Mesenchymal stem cell (in vitro differentiated cells and primary cell): ENCODE measurements at regions not wholly inside any gene's neighbourhood (a gene's known extent, or its start where the extent isn't known, plus 50 kb on each side); places are given as distances from the start of the nearest gene placed in this dataset.

ENCODE experiments used
- DNase-seq: peaks from one replicate; pipeline ENCODE4 v3.0.0-alpha.2; 2013
- H2AFZ ChIP-seq: one replicate; pipeline ENCODE4 v1.6.1; 2013; ENCODE audit warnings: low read depth, mild to moderate bottlenecking, control low read depth, inconsistent platforms, low read length, moderate library complexity
- H2AK5ac ChIP-seq: 2 replicates; pipeline ENCODE4 v1.6.1; 2013; ENCODE audit warnings: low read length, moderate library complexity, mild to moderate bottlenecking, inconsistent platforms; ENCODE audit not compliant: severe bottlenecking
- H2BK120ac ChIP-seq: one replicate; pipeline ENCODE4 v1.6.1; 2013; ENCODE audit warnings: low read depth, mild to moderate bottlenecking, inconsistent platforms, low read length, moderate library complexity
- H2BK12ac ChIP-seq, 2 experiments: one replicate each; pipeline ENCODE4 v1.6.1; 2013; ENCODE audit warnings: inconsistent platforms in 2 of 2, low read length in 2 of 2, mild to moderate bottlenecking in 2 of 2, moderate library complexity in 2 of 2, control low read depth in 1 of 2
- H2BK15ac ChIP-seq: one replicate; pipeline ENCODE4 v1.6.1; 2013; ENCODE audit warnings: mild to moderate bottlenecking, low read depth, inconsistent platforms; ENCODE audit not compliant: poor library complexity, severe bottlenecking
- H2BK5ac ChIP-seq: 2 replicates; pipeline ENCODE4 v1.6.1; 2013; ENCODE audit warnings: low read depth, mild to moderate bottlenecking, low read length, control low read depth, inconsistent platforms; ENCODE audit not compliant: poor library complexity, severe bottlenecking
- H3K14ac ChIP-seq, 2 experiments: one replicate each; pipeline ENCODE4 v1.6.1; 2013; ENCODE audit warnings: inconsistent platforms in 2 of 2, low read length in 2 of 2, control low read depth in 1 of 2, mild to moderate bottlenecking in 1 of 2, moderate library complexity in 1 of 2
- H3K18ac ChIP-seq, 2 experiments: one replicate each; pipeline ENCODE4 v1.6.1; 2013; ENCODE audit warnings: inconsistent platforms in 2 of 2, low read length in 2 of 2, control low read depth in 1 of 2, low read depth in 1 of 2, mild to moderate bottlenecking in 1 of 2
- H3K23ac ChIP-seq, 2 experiments: one replicate each; pipeline ENCODE4 v1.6.1; 2013; ENCODE audit warnings: inconsistent platforms in 2 of 2, low read length in 2 of 2, mild to moderate bottlenecking in 2 of 2, moderate library complexity in 2 of 2, control low read depth in 1 of 2
- H3K27ac ChIP-seq: 2 replicates; pipeline ENCODE4 v1.5.1; 2013; ENCODE audit warnings: mild to moderate bottlenecking, moderate library complexity, low read length, control low read depth, inconsistent platforms; ENCODE audit not compliant: poor library complexity, severe bottlenecking
- H3K27me3 ChIP-seq, 2 experiments: 2 replicates each; pipeline versions ENCODE4 v1.6.1 to v1.7.0; 2013; ENCODE audit warnings: low read length in 2 of 2, mild to moderate bottlenecking in 2 of 2, moderate library complexity in 2 of 2, control low read depth in 1 of 2, inconsistent platforms in 1 of 2; ENCODE audit not compliant: control insufficient read depth in 1 of 2, insufficient read depth in 1 of 2
- H3K36me3 ChIP-seq, 2 experiments: 2 replicates each; pipeline versions ENCODE4 v1.6.1 to v1.7.0; 2013; ENCODE audit warnings: low read length in 2 of 2, control low read depth in 1 of 2, inconsistent platforms in 1 of 2, low read depth in 1 of 2, mild to moderate bottlenecking in 1 of 2; ENCODE audit not compliant: insufficient read depth in 2 of 2, control insufficient read depth in 1 of 2
- H3K4ac ChIP-seq, 2 experiments: one replicate each; pipeline ENCODE4 v1.6.1; 2013; ENCODE audit warnings: inconsistent platforms in 2 of 2, low read length in 2 of 2, mild to moderate bottlenecking in 2 of 2, moderate library complexity in 2 of 2, control low read depth in 1 of 2, low read depth in 1 of 2
- H3K4me1 ChIP-seq: 2 replicates; pipeline ENCODE4 v1.6.1; 2013; ENCODE audit warnings: low read depth, low read length, control low read depth; ENCODE audit not compliant: control insufficient read depth, insufficient read depth
- H3K4me2 ChIP-seq: 2 replicates; pipeline ENCODE4 v1.6.1; 2013; ENCODE audit warnings: low read length, mild to moderate bottlenecking, inconsistent platforms; ENCODE audit not compliant: poor library complexity, severe bottlenecking
- H3K4me3 ChIP-seq, 2 experiments: 2 replicates each; pipeline versions ENCODE4 v1.5.1 to v1.7.0; 2013; ENCODE audit warnings: low read length in 2 of 2, mild to moderate bottlenecking in 2 of 2, control low read depth in 1 of 2, low read depth in 1 of 2; ENCODE audit not compliant: insufficient read depth in 1 of 2
- H3K79me1 ChIP-seq: replicated peaks from 2 replicates; pipeline ENCODE4 v1.6.1; 2013; ENCODE audit warnings: mild to moderate bottlenecking, control low read depth, low read length, inconsistent platforms; ENCODE audit not compliant: poor library complexity, severe bottlenecking
- H3K9ac ChIP-seq: 2 replicates; pipeline ENCODE4 v1.7.0; 2013; ENCODE audit warnings: mild to moderate bottlenecking, low read length, moderate library complexity
- H3K9me3 ChIP-seq: 2 replicates; pipeline ENCODE4 v1.7.0; 2013; ENCODE audit warnings: mild to moderate bottlenecking, low read length; ENCODE audit not compliant: control insufficient read depth
- H4K8ac ChIP-seq: one replicate; pipeline ENCODE4 v1.6.1; 2013; ENCODE audit warnings: inconsistent platforms, mild to moderate bottlenecking, low read length, moderate library complexity
- H4K91ac ChIP-seq: one replicate; pipeline ENCODE4 v1.6.1; 2013; ENCODE audit warnings: mild to moderate bottlenecking, low read length, inconsistent platforms
- WGBS: methylation state at CpG from one replicate; pipeline ENCODE4 v1.1.7; 2013; ENCODE audit warnings: mixed read lengths; 5-methylcytosine and 5-hydroxymethylcytosine counted together

- H3K18ac ChIP-seq, result no peak overlapping the region
- H2BK12ac ChIP-seq, result no peak overlapping the region
These were observed 157.4 kb downstream of the DACT1 start for GRCh38 chr14:58794993-58795762.

GRCh38 chr14:58796242-58797009 lies 158.7 kb downstream of the DACT1 start:
- H3K14ac ChIP-seq, result no peak overlapping the region
- no peak overlapping the region for H4K91ac ChIP-seq
- H2BK5ac ChIP-seq, result no peak overlapping the region
- H2AK5ac ChIP-seq, result no peak overlapping the region
- no peak overlapping the region for H4K8ac ChIP-seq
- H3K4me2 ChIP-seq, result no peak overlapping the region
- H3K9ac ChIP-seq, result no peak overlapping the region
- H3K4me3 ChIP-seq, result no peak overlapping the region
- no peaks in the 10 kb centered on the region for H3K36me3 ChIP-seq
- peaks cover 0 to 16% of the 10 kb centered on the region in 2 experiments for H3K27me3 ChIP-seq
- no peaks in the 10 kb centered on the region for H3K9me3 ChIP-seq
- no peak for DNase-seq
- H3K79me1 ChIP-seq, result no peaks in the 10 kb centered on the region
- H3K4me1 ChIP-seq, result peaks cover 5% of the 10 kb centered on the region
- no peak overlapping the region for H3K4ac ChIP-seq
- no peak overlapping the region for H2AFZ ChIP-seq
- no peak overlapping the region for H3K27ac ChIP-seq
- H2BK120ac ChIP-seq, result no peak overlapping the region
- no peak overlapping the region for H3K18ac ChIP-seq
- no peak overlapping the region for H3K23ac ChIP-seq
- WGBS, result 54% methylated on average over 4 of the region's 5 CpGs
- H2BK15ac ChIP-seq, result no peak overlapping the region
- H2BK12ac ChIP-seq, result no peak overlapping the region

More at GRCh38 chr14:58794993-58795762, 157.4 kb downstream of the DACT1 start:
- H2BK15ac ChIP-seq, result no peak overlapping the region
- H3K23ac ChIP-seq, result no peak overlapping the region
- no peak overlapping the region for H2AK5ac ChIP-seq
- no peak overlapping the region for H3K4ac ChIP-seq
- H3K4me2 ChIP-seq, result no peak overlapping the region
- no peaks in the 10 kb centered on the region for H3K79me1 ChIP-seq
- 100% methylated on average over 2 of the region's 5 CpGs for WGBS
- H4K8ac ChIP-seq, result no peak overlapping the region
- H2BK120ac ChIP-seq, result no peak overlapping the region
- H2BK5ac ChIP-seq, result no peak overlapping the region
- H3K27ac ChIP-seq, result no peak overlapping the region
- no peak for DNase-seq
- H3K14ac ChIP-seq, result no peak overlapping the region
- no peaks in the 10 kb centered on the region for H3K9me3 ChIP-seq
- H3K4me3 ChIP-seq, result no peak overlapping the region
- H2AFZ ChIP-seq, result no peak overlapping the region
- peaks cover 5% of the 10 kb centered on the region for H3K4me1 ChIP-seq
- H4K91ac ChIP-seq, result no peak overlapping the region
- no peaks in the 10 kb centered on the region for H3K36me3 ChIP-seq
- H3K9ac ChIP-seq, result no peak overlapping the region
- H3K27me3 ChIP-seq, result peaks cover 0 to 16% of the 10 kb centered on the region in 2 experiments

- Histone ChIP-seq H3K27me3 (peaks cover 0 to 16% of the 10 kb centered on the region in 2 experiments), H2AK5ac (no peak overlapping the region), H3K27ac (no peak overlapping the region), H2BK120ac (no peak overlapping the region), H3K4me2 (no peak overlapping the region), H3K14ac (no peak overlapping the region), H2BK12ac (no peak overlapping the region), H3K4me1 (peaks cover 5% of the 10 kb centered on the region), H4K91ac (no peak overlapping the region), H3K23ac (no peak overlapping the region), H4K8ac (no peak overlapping the region), H3K36me3 (no peaks in the 10 kb centered on the region), H2BK5ac (no peak overlapping the region), H2AFZ (no peak overlapping the region), H3K18ac (no peak overlapping the region), H3K4me3 (no peak overlapping the region), H3K79me1 (no peaks in the 10 kb centered on the region), H2BK15ac (no peak overlapping the region), H3K9me3 (no peaks in the 10 kb centered on the region), H3K4ac (no peak overlapping the region), H3K9ac (no peak overlapping the region)
- WGBS, result 95% methylated on average over 4 of the region's 4 CpGs
- peak; percentile 27 for DNase-seq
These were observed 159.3 kb downstream of the DACT1 start for GRCh38 chr14:58797010-58797429.

- Histone ChIP-seq H2BK120ac (no peak overlapping the region), H2AK5ac (no peak overlapping the region), H2BK15ac (no peak overlapping the region), H2BK5ac (no peak overlapping the region), H3K4ac (no peak overlapping the region), H3K4me1 (peaks cover 3% of the 10 kb centered on the region), H3K79me1 (no peaks in the 10 kb centered on the region), H3K9me3 (no peaks in the 10 kb centered on the region), H3K27ac (no peak overlapping the region), H4K8ac (no peak overlapping the region), H3K9ac (no peak overlapping the region), H3K18ac (no peak overlapping the region), H3K36me3 (no peaks in the 10 kb centered on the region), H4K91ac (no peak overlapping the region), H3K14ac (no peak overlapping the region), H2AFZ (no peak overlapping the region), H3K27me3 (peaks cover 0 to 16% of the 10 kb centered on the region in 2 experiments), H2BK12ac (no peak overlapping the region), H3K4me3 (no peak overlapping the region), H3K23ac (no peak overlapping the region), H3K4me2 (no peak overlapping the region)
- DNase-seq, result no peak
- WGBS, result 87% methylated on average over 5 of the region's 5 CpGs
These were observed 160.4 kb downstream of the DACT1 start for GRCh38 chr14:58798173-58798572.
